Testis (tissue), 2 donors: ENCODE measurements at regions not wholly inside any gene's neighbourhood (a gene's known extent, or its start where the extent isn't known, plus 50 kb on each side); places are given as distances from the start of the nearest gene placed in this dataset.
A peak's percentile ranks its signal among the peaks of the same experiment; 100 is the strongest.

Source experiments
- DNase-seq: peaks from one replicate; pipeline ENCODE4 v3.0.0-alpha.2; 2019
- H3K27ac ChIP-seq, 2 donors: fragments of 200-600 bp; sonication (generic); one replicate each; pipeline ENCODE4 v1.5.1; 2019
- H3K27me3 ChIP-seq: fragments of 200-600 bp; sonication (generic); one replicate; pipeline ENCODE4 v1.5.1; 2019
- H3K36me3 ChIP-seq: fragments of 200-600 bp; sonication (generic); one replicate; pipeline ENCODE4 v1.5.1; 2017; ENCODE audit warnings: low read depth; ENCODE audit errors: missing control alignments
- H3K4me1 ChIP-seq: fragments of 200-600 bp; sonication (generic); one replicate; pipeline ENCODE4 v1.5.1; 2019
- H3K4me3 ChIP-seq, 2 donors: fragments of 200-600 bp; sonication (generic); one replicate each; pipeline ENCODE4 v1.5.1; 2017 to 2019
- H3K9me3 ChIP-seq: fragments of 200-600 bp; sonication (generic); one replicate; pipeline ENCODE4 v1.5.1; 2017
- POLR2A ChIP-seq: fragments of 450-650 bp; IDR thresholded peaks from one replicate; pipeline ENCODE4 v1.6.1; 2017; ENCODE audit warnings: antibody characterized with exemption, mild to moderate bottlenecking, moderate library complexity
- WGBS, 2 donors: methylation state at CpG; one replicate each; pipeline ENCODE4 v1.1.5; 2018; 5-methylcytosine and 5-hydroxymethylcytosine counted together
- intact Hi-C: fragments of 100-400 bp; cut with DNase I; formaldehyde crosslinking; loops from one replicate; pipeline ENCODE4 v1.15.1; 2023; ENCODE audit warnings: low total_unique reads
- TF ChIP-seq, protein P1 (sequence below), 3 experiments: fragments of 450-650 bp in 2 of 3; fragments of 200-600 bp in 1 of 3; sonication (generic) in 1 of 3; IDR thresholded peaks; one replicate each; pipeline ENCODE4 v1.5.1; 2016 to 2019; ENCODE audit warnings: antibody characterized with exemption in 3 of 3, mild to moderate bottlenecking in 2 of 3, moderate library complexity in 1 of 3

- 79 to 95% methylated on average over 4 to 13 of the region's 13 CpGs for WGBS, 2 donors
- H3K27me3 ChIP-seq = no peaks in the 10 kb centered on the region
- intact Hi-C loops = no loop called here
These were observed 218.5 kb downstream of the PTPRU start for GRCh38 chr1:29454616-29455380.

GRCh38 chr1:29453502-29454240 is 217.3 kb downstream of the PTPRU start:
- Histone ChIP-seq H3K4me1 (no peaks in the 10 kb centered on the region), H3K4me3 (no peak overlapping the region), H3K9me3 (no peaks in the 10 kb centered on the region), H3K36me3 (no peaks in the 10 kb centered on the region), H3K27ac (no peak overlapping the region), H3K27me3 (no peaks in the 10 kb centered on the region)
- DNase-seq = no peak
- WGBS, 2 donors = 42 to 53% methylated on average over 8 of the region's 8 CpGs
- no peak for TF ChIP-seq POLR2A
- TF ChIP-seq, protein P1, sequence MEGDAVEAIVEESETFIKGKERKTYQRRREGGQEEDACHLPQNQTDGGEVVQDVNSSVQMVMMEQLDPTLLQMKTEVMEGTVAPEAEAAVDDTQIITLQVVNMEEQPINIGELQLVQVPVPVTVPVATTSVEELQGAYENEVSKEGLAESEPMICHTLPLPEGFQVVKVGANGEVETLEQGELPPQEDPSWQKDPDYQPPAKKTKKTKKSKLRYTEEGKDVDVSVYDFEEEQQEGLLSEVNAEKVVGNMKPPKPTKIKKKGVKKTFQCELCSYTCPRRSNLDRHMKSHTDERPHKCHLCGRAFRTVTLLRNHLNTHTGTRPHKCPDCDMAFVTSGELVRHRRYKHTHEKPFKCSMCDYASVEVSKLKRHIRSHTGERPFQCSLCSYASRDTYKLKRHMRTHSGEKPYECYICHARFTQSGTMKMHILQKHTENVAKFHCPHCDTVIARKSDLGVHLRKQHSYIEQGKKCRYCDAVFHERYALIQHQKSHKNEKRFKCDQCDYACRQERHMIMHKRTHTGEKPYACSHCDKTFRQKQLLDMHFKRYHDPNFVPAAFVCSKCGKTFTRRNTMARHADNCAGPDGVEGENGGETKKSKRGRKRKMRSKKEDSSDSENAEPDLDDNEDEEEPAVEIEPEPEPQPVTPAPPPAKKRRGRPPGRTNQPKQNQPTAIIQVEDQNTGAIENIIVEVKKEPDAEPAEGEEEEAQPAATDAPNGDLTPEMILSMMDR (IDR thresholded peaks at IDR 0.05) = no peak
- intact Hi-C loops = no loop called here

More at GRCh38 chr1:29454616-29455380, 218.5 kb downstream of the PTPRU start:
- H3K4me1 ChIP-seq = no peaks in the 10 kb centered on the region
- H3K27ac ChIP-seq = no peak overlapping the region
- TF ChIP-seq POLR2A = no peak
- TF ChIP-seq, protein P1 (IDR thresholded peaks at IDR 0.05) = no peak
- no peak overlapping the region for H3K4me3 ChIP-seq
- no peaks in the 10 kb centered on the region for H3K9me3 ChIP-seq
- no peak for DNase-seq
- H3K36me3 ChIP-seq = no peaks in the 10 kb centered on the region

- no peaks in the 10 kb centered on the region for H3K9me3 ChIP-seq
- H3K27me3 ChIP-seq = no peaks in the 10 kb centered on the region
- no peak overlapping the region for H3K27ac ChIP-seq
- 35 to 56% methylated on average over 9 to 10 of the region's 10 CpGs for WGBS, 2 donors
- no peaks in the 10 kb centered on the region for H3K4me1 ChIP-seq
- intact Hi-C loops = no loop called here
- peak; percentile 49 for DNase-seq
- H3K4me3 ChIP-seq = no peak overlapping the region
- no peaks in the 10 kb centered on the region for H3K36me3 ChIP-seq
- no peak for TF ChIP-seq POLR2A
- TF ChIP-seq, protein P1 (IDR thresholded peaks at IDR 0.05) = no peak
These were observed 216.3 kb downstream of the PTPRU start for GRCh38 chr1:29452463-29453230.

DNA sequence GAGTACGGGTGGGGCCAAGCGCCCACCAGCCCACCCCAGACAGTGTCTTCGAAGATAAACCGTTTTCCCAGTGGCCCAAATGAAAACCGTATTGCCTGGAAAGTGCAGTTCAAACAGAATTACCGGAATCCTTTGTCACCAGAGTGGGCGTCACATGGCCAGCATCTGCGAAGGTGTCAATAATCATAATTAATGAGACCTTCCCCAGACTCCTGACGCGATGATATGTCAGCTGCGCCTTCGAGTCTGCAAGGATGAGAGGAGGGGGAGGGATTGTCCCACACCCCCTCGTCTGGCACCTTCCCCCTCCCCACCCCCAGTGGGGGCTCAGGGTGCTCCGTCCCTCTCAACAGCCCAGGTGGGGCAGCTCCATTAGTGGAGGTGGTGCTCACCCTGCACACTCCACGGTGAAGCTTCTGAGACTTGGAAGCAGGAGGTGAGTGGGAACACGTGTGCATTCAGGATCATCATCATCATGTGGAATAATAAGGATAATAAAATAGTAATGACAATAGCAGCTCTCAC is 215.1 kb downstream of the PTPRU start:
- H3K4me1 ChIP-seq = no peaks in the 10 kb centered on the region
- no peak overlapping the region for H3K27ac ChIP-seq
- DNase-seq = no peak
- 88 to 95% methylated on average over 11 to 16 of the region's 16 CpGs for WGBS, 2 donors
- intact Hi-C loops = no loop called here
- TF ChIP-seq, protein P1 (IDR thresholded peaks at IDR 0.05) = no peak
- no peak for TF ChIP-seq POLR2A
- H3K27me3 ChIP-seq = no peaks in the 10 kb centered on the region
- no peaks in the 10 kb centered on the region for H3K9me3 ChIP-seq
- H3K36me3 ChIP-seq = no peaks in the 10 kb centered on the region
- H3K4me3 ChIP-seq = no peak overlapping the region
